MM.1S (cell line): ENCODE measurements at regions not wholly inside any gene's neighbourhood (a gene's known extent, or its start where the extent isn't known, plus 50 kb on each side); places are given as distances from the start of the nearest gene placed in this dataset.

Experiments used
- DNase-seq: peaks from one replicate; pipeline ENCODE4 v3.0.0-alpha.2; 2015
- H2AFZ ChIP-seq: fragments of 300-600 bp; sonication (generic); 2 replicates; pipeline ENCODE4 v1.6.0; 2016; ENCODE audit warnings: antibody characterized with exemption, low read length
- H3F3A ChIP-seq: fragments of 300-600 bp; sonication (generic); 2 replicates; pipeline ENCODE4 v1.6.1; 2016; ENCODE audit warnings: mild to moderate bottlenecking, antibody characterized with exemption, low read length, moderate library complexity, mixed read lengths; ENCODE audit not compliant: insufficient read depth
- H3K27ac ChIP-seq: fragments of 300-600 bp; sonication (generic); 2 replicates; pipeline ENCODE4 v1.5.1; 2016; ENCODE audit warnings: mild to moderate bottlenecking, low read length
- H3K27me3 ChIP-seq: fragments of 300-600 bp; sonication (generic); replicated peaks from 2 replicates; pipeline ENCODE4 v1.6.0; 2016; ENCODE audit warnings: low read length; ENCODE audit not compliant: insufficient read depth
- H3K36me3 ChIP-seq: fragments of 300-600 bp; sonication (generic); replicated peaks from 2 replicates; pipeline ENCODE4 v1.6.1; 2016; ENCODE audit warnings: mild to moderate bottlenecking, low read length, mixed read lengths; ENCODE audit not compliant: insufficient read depth
- H3K4me1 ChIP-seq: fragments of 300-600 bp; sonication (generic); 2 replicates; pipeline ENCODE4 v1.6.1; 2016; ENCODE audit warnings: low read length, mixed read lengths
- H3K4me2 ChIP-seq: fragments of 300-600 bp; sonication (generic); 2 replicates; pipeline ENCODE4 v1.6.0; 2016; ENCODE audit warnings: low read depth, low read length
- H3K4me3 ChIP-seq: fragments of 300-600 bp; sonication (generic); 2 replicates; pipeline ENCODE4 v1.5.1; 2016; ENCODE audit warnings: low read length, mixed read lengths
- H3K79me2 ChIP-seq: fragments of 300-600 bp; sonication (generic); 2 replicates; pipeline ENCODE4 v1.6.1; 2016; ENCODE audit warnings: mixed run types, low read length, mixed read lengths
- H3K9ac ChIP-seq: fragments of 300-600 bp; sonication (generic); 2 replicates; pipeline ENCODE4 v1.6.1; 2016; ENCODE audit warnings: low read length, mixed read lengths
- H3K9me2 ChIP-seq: fragments of 300-600 bp; sonication (generic); replicated peaks from 2 replicates; pipeline ENCODE4 v1.6.1; 2016; ENCODE audit warnings: mild to moderate bottlenecking, low read length, mixed read lengths; ENCODE audit not compliant: insufficient read depth
- H3K9me3 ChIP-seq: fragments of 300-600 bp; sonication (generic); replicated peaks from 2 replicates; pipeline ENCODE4 v1.6.1; 2016; ENCODE audit warnings: mild to moderate bottlenecking, low read length, mixed read lengths; ENCODE audit not compliant: insufficient read depth
- H4K20me1 ChIP-seq: fragments of 300-600 bp; sonication (generic); 2 replicates; pipeline ENCODE4 v1.6.1; 2016; ENCODE audit warnings: mild to moderate bottlenecking, low read length, moderate library complexity, mixed read lengths; ENCODE audit not compliant: insufficient read depth
- EZH2 ChIP-seq: fragments of 300-600 bp; sonication (generic); optimal IDR thresholded peaks from 2 replicates; pipeline ENCODE3; 2017; ENCODE audit warnings: low read depth, mild to moderate bottlenecking, antibody characterized with exemption, low read length, mixed read lengths
- EZH2phosphoT487 ChIP-seq: fragments of 300-600 bp; sonication (generic); IDR thresholded peaks from 2 replicates; pipeline ENCODE4 v1.6.1; 2018; ENCODE audit warnings: antibody characterized with exemption, low read length
- TF ChIP-seq, protein P1 (sequence below): fragments of 300-600 bp; sonication (generic); IDR thresholded peaks from 2 replicates; pipeline ENCODE4 v1.5.1; 2016; ENCODE audit warnings: antibody characterized with exemption, low read length, mixed read lengths

DNA sequence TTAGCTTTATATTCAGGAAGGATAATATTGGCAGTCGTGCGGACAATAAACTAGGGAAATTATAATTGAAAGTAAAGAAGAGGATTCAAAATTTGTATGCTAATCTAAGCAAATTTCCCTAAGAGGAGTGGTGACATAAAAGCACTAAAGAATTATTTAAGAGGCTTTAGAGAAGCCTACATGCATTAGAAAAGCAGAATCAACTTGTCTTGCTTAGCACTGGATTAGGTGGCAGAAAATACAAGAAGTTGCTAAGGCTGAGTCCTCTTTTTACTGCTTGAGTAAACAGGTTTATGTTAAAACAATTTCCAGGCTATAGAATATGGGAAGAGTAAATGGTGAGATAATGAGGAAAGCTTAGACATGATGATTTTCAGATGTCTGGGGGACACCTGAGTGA lies 991.5 kb downstream of the PCDH18 start:
- H2AFZ ChIP-seq, result no peak overlapping the region
- no peaks in the 10 kb centered on the region for H3K36me3 ChIP-seq
- H3K9me3 ChIP-seq, result no peaks in the 10 kb centered on the region
- no peak overlapping the region for H3K4me3 ChIP-seq
- no peak overlapping the region for H3K4me2 ChIP-seq
- no peaks in the 10 kb centered on the region for H3K9me2 ChIP-seq
- H3K4me1 ChIP-seq, result no peaks in the 10 kb centered on the region
- no peak overlapping the region for H3K9ac ChIP-seq
- TF ChIP-seq EZH2phosphoT487, result no peak
- no peak for TF ChIP-seq EZH2
- TF ChIP-seq, protein P1, sequence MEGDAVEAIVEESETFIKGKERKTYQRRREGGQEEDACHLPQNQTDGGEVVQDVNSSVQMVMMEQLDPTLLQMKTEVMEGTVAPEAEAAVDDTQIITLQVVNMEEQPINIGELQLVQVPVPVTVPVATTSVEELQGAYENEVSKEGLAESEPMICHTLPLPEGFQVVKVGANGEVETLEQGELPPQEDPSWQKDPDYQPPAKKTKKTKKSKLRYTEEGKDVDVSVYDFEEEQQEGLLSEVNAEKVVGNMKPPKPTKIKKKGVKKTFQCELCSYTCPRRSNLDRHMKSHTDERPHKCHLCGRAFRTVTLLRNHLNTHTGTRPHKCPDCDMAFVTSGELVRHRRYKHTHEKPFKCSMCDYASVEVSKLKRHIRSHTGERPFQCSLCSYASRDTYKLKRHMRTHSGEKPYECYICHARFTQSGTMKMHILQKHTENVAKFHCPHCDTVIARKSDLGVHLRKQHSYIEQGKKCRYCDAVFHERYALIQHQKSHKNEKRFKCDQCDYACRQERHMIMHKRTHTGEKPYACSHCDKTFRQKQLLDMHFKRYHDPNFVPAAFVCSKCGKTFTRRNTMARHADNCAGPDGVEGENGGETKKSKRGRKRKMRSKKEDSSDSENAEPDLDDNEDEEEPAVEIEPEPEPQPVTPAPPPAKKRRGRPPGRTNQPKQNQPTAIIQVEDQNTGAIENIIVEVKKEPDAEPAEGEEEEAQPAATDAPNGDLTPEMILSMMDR, result no peak
- no peaks in the 10 kb centered on the region for H3F3A ChIP-seq
- H3K27ac ChIP-seq, result no peak overlapping the region
- no peaks in the 10 kb centered on the region for H3K79me2 ChIP-seq
- no peaks in the 10 kb centered on the region for H4K20me1 ChIP-seq
- DNase-seq, result no peak
- no peaks in the 10 kb centered on the region for H3K27me3 ChIP-seq

DNA sequence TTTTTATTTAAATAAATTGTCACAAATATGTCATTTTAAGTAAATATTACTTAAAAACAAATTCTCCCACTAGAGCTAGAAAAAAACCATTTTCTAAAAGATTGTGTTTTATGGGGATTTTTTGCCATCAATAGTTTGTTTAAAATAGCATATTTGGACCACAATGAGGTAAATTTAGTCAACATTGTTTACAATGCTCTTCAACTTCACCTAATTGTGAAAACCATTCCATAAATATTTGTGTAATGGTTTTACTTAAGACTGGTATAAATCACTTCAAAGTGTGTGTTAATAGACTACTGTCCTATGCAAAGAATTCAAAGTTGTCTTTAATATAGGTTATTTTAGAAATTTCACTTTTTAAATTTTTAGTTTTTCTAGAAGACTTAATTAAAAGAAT lies 1004.2 kb downstream of the PCDH18 start:
- H3K9me2 ChIP-seq, result no peaks in the 10 kb centered on the region
- no peaks in the 10 kb centered on the region for H3K36me3 ChIP-seq
- no peaks in the 10 kb centered on the region for H3K9me3 ChIP-seq
- no peak overlapping the region for H3K9ac ChIP-seq
- DNase-seq, result no peak
- H2AFZ ChIP-seq, result no peak overlapping the region
- no peak overlapping the region for H3K27ac ChIP-seq
- no peaks in the 10 kb centered on the region for H3K4me1 ChIP-seq
- H3K4me2 ChIP-seq, result no peak overlapping the region
- no peaks in the 10 kb centered on the region for H3K27me3 ChIP-seq
- no peak for TF ChIP-seq EZH2
- TF ChIP-seq, protein P1, result no peak
- TF ChIP-seq EZH2phosphoT487, result no peak
- no peaks in the 10 kb centered on the region for H3F3A ChIP-seq
- no peak overlapping the region for H3K4me3 ChIP-seq
- H4K20me1 ChIP-seq, result no peaks in the 10 kb centered on the region
- no peaks in the 10 kb centered on the region for H3K79me2 ChIP-seq

DNA sequence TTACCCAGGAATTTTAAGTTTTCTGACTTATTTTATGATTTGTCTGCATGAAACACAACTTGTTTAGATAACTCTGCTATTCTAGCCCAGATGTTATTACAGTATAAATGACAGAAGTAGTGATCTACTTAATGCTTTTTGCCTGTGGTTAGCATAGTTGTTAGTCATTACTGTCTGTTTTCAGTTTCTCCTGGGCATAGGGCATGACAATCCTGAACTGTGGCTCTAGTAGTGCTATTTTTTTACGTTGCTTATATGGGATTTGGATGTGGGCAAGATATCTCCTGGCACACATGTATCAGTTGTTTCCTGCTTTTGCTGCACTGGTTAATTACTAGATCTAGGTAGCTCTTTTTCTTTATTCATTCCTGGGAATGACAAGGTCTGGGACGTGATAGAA lies 1005.8 kb downstream of the PCDH18 start:
- Histone ChIP-seq H2AFZ (no peak overlapping the region), H3K9me3 (no peaks in the 10 kb centered on the region)
- no peak for DNase-seq

DNA sequence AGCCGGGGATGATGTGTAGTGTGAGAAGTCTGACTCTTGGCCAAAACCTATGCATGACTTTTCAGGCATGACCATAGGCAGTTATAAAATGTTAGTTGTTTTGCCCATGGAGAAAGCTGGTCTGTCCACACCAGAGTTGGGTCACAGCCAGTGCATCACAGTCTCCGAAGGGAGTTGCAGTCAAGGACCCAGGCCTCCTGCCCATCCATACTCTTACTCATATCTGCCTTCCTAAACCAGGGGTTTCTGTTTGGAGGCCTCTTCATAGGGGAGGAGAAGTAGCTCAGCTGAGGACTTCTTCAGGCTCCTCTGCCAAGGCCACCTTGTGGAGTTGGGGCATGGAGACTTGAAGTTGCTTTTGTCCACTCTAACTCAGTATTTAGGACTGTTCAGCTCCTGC lies 1008.3 kb downstream of the PCDH18 start:
- no peaks in the 10 kb centered on the region for H3K4me1 ChIP-seq
- TF ChIP-seq, protein P1, result no peak
- no peak for TF ChIP-seq EZH2
- no peak for TF ChIP-seq EZH2phosphoT487
- no peak overlapping the region for H3K9ac ChIP-seq
- H3K4me3 ChIP-seq, result no peak overlapping the region
- H3K9me2 ChIP-seq, result no peaks in the 10 kb centered on the region
- no peaks in the 10 kb centered on the region for H3K36me3 ChIP-seq
- H4K20me1 ChIP-seq, result no peaks in the 10 kb centered on the region
- no peak overlapping the region for H3K27ac ChIP-seq
- H3K27me3 ChIP-seq, result no peaks in the 10 kb centered on the region
- no peaks in the 10 kb centered on the region for H3K79me2 ChIP-seq
- no peaks in the 10 kb centered on the region for H3K9me3 ChIP-seq
- DNase-seq, result no peak
- H3K4me2 ChIP-seq, result no peak overlapping the region
- no peak overlapping the region for H2AFZ ChIP-seq
- no peaks in the 10 kb centered on the region for H3F3A ChIP-seq

More for the DNA sequence above, 1005.8 kb downstream of the PCDH18 start:
- H3K4me2 ChIP-seq, result no peak overlapping the region
- H3K9me2 ChIP-seq, result no peaks in the 10 kb centered on the region
- no peaks in the 10 kb centered on the region for H4K20me1 ChIP-seq
- no peak overlapping the region for H3K4me3 ChIP-seq
- H3K36me3 ChIP-seq, result no peaks in the 10 kb centered on the region
- no peaks in the 10 kb centered on the region for H3K79me2 ChIP-seq
- H3F3A ChIP-seq, result no peaks in the 10 kb centered on the region
- no peaks in the 10 kb centered on the region for H3K27me3 ChIP-seq
- no peak overlapping the region for H3K9ac ChIP-seq
- TF ChIP-seq EZH2, result no peak
- no peak for TF ChIP-seq EZH2phosphoT487
- no peak overlapping the region for H3K27ac ChIP-seq
- H3K4me1 ChIP-seq, result no peaks in the 10 kb centered on the region
